CD4-positive, alpha-beta T cell (primary cell): ENCODE measurements at regions not wholly inside any gene's neighbourhood (a gene's known extent, or its start where the extent isn't known, plus 50 kb on each side); places are given as distances from the start of the nearest gene placed in this dataset.

Experiments
- ATAC-seq: fragments of 200-7000 bp; cut with Tn5 transposase; one replicate; pipeline ENCODE4 v1.10.0; 2022; ENCODE audit warnings: mild to moderate bottlenecking; ENCODE audit not compliant: poor library complexity
- CTCF ChIA-PET: fragments of 350-600 bp; sonication (Branson Sonifier 250); formaldehyde crosslinking; loops from one replicate; lab custom pipeline; 2021; ENCODE audit warnings: antibody characterized with exemption, inconsistent platforms; lab: Charles Lee
- POLR2A ChIA-PET: fragments of 350-600 bp; sonication (Branson Sonifier 250); formaldehyde crosslinking; loops from one replicate; lab custom pipeline; 2021; ENCODE audit warnings: antibody characterized with exemption, inconsistent platforms; lab: Charles Lee
- DNase-seq, 14 experiments: peaks; one replicate each; pipeline ENCODE4 v3.0.0-alpha.2; 2013 to 2020; ENCODE audit warnings: mixed read lengths in 2 of 14
- H3K27ac ChIP-seq, 2 donors: one replicate each; pipeline versions ENCODE4 v1.5.1 to v1.7.0; 2013; ENCODE audit warnings: low read length in 2 of 2, low read depth in 1 of 2, mild to moderate bottlenecking in 1 of 2
- H3K27me3 ChIP-seq, 2 experiments: 1 replicate in 1 of 2; 2 replicates in 1 of 2; pipeline versions ENCODE4 v1.6.1 to v1.7.0; 2013; ENCODE audit warnings: low read length in 2 of 2, control low read depth in 1 of 2, mild to moderate bottlenecking in 1 of 2, moderate library complexity in 1 of 2; ENCODE audit not compliant: insufficient read depth in 2 of 2, control insufficient read depth in 1 of 2
- H3K36me3 ChIP-seq: one replicate; pipeline ENCODE4 v1.6.1; 2013; ENCODE audit warnings: low read length, control low read depth; ENCODE audit not compliant: insufficient read depth
- H3K4me1 ChIP-seq: one replicate; pipeline ENCODE4 v1.6.1; 2013; ENCODE audit warnings: low read length, control low read depth; ENCODE audit not compliant: insufficient read depth
- H3K4me3 ChIP-seq: one replicate; pipeline ENCODE4 v1.5.1; 2013; ENCODE audit warnings: mild to moderate bottlenecking, low read length, moderate library complexity
- H3K9me3 ChIP-seq, 2 experiments: 1 replicate in 1 of 2; 2 replicates in 1 of 2; pipeline versions ENCODE4 v1.6.1 to v1.7.0; 2013; ENCODE audit warnings: low read length in 2 of 2, mild to moderate bottlenecking in 2 of 2, control low read depth in 1 of 2, moderate library complexity in 1 of 2; ENCODE audit not compliant: control insufficient read depth in 1 of 2, insufficient read depth in 1 of 2
- H3K27ac Mint-ChIP-seq: one replicate; pipeline ENCODE4 v1.8.0; 2020; ENCODE audit warnings: mixed read lengths
- H3K27me3 Mint-ChIP-seq: one replicate; pipeline ENCODE4 v1.8.0; 2021; ENCODE audit warnings: mixed read lengths
- H3K36me3 Mint-ChIP-seq: one replicate; pipeline ENCODE4 v1.8.0; 2021; ENCODE audit warnings: low read depth, mixed read lengths
- H3K4me1 Mint-ChIP-seq: one replicate; pipeline ENCODE4 v1.8.0; 2021; ENCODE audit warnings: low read depth, mixed read lengths
- H3K4me3 Mint-ChIP-seq: one replicate; pipeline ENCODE4 v1.8.0; 2020; ENCODE audit warnings: mild to moderate bottlenecking, mixed read lengths
- H3K9me3 Mint-ChIP-seq: one replicate; pipeline ENCODE4 v1.8.0; 2020; ENCODE audit warnings: mixed read lengths
- CTCF ChIP-seq: fragments of 200-600 bp; IDR thresholded peaks from one replicate; pipeline ENCODE4 v1.8.0; 2022; ENCODE audit warnings: antibody characterized with exemption, mild to moderate bottlenecking
- intact Hi-C, 2 experiments: fragments of 100-400 bp; cut with DNase I in 1 of 2; cut with micrococcal nuclease in 1 of 2; formaldehyde crosslinking; loops; one replicate each; pipeline versions ENCODE4 v1.15.1 to v1.9.0; 2023 to 2025; cut with DNase I, micrococcal nuclease

- Histone ChIP-seq H3K36me3 (no peaks in the 10 kb centered on the region), H3K27me3 (no peaks in the 10 kb centered on the region), H3K4me1 (no peaks in the 10 kb centered on the region), H3K9me3 (peaks cover 0 to 4% of the 10 kb centered on the region in 2 experiments), H3K4me3 (no peak overlapping the region), H3K27ac (no peak overlapping the region)
- ChIA-PET POLR2A (no interaction called here), CTCF (no interaction called here)
- H3K27me3 Mint-ChIP-seq = no peaks in the 10 kb centered on the region
- intact Hi-C loops = no loop called here
- no peak for DNase-seq
- no peaks in the 10 kb centered on the region for H3K36me3 Mint-ChIP-seq
- TF ChIP-seq CTCF = no peak
- H3K9me3 Mint-ChIP-seq = peaks cover 1% of the 10 kb centered on the region
- H3K27ac Mint-ChIP-seq = no peak overlapping the region
- no peak for ATAC-seq
- H3K4me3 Mint-ChIP-seq = no peak overlapping the region
- H3K4me1 Mint-ChIP-seq = no peaks in the 10 kb centered on the region
These were observed 122.7 kb downstream of the WNT5A start for GRCh38 chr3:55364421-55364820.

GRCh38 chr3:55362210-55362960, 124.7 kb downstream of the WNT5A start:
- Mint-ChIP-seq H3K9me3 (peaks cover 4% of the 10 kb centered on the region), H3K27ac (no peak overlapping the region), H3K27me3 (no peaks in the 10 kb centered on the region), H3K4me3 (no peak overlapping the region), H3K4me1 (no peaks in the 10 kb centered on the region), H3K36me3 (no peaks in the 10 kb centered on the region)
- Histone ChIP-seq H3K27ac (no peak overlapping the region), H3K4me3 (no peak overlapping the region), H3K27me3 (no peaks in the 10 kb centered on the region), H3K4me1 (no peaks in the 10 kb centered on the region), H3K36me3 (no peaks in the 10 kb centered on the region), H3K9me3 (no peaks in the 10 kb centered on the region)
- ChIA-PET CTCF (no interaction called here), POLR2A (no interaction called here)
- no peak for TF ChIP-seq CTCF
- DNase-seq (no peak), ATAC-seq (no peak)
- intact Hi-C loops = no loop called here

GRCh38 chr3:55357796-55358195, 129.3 kb downstream of the WNT5A start:
- Mint-ChIP-seq H3K4me1 (no peaks in the 10 kb centered on the region), H3K4me3 (no peak overlapping the region), H3K27me3 (no peaks in the 10 kb centered on the region), H3K36me3 (no peaks in the 10 kb centered on the region), H3K9me3 (peaks cover 7% of the 10 kb centered on the region), H3K27ac (no peak overlapping the region)
- TF ChIP-seq CTCF = no peak
- Histone ChIP-seq H3K9me3 (peaks cover 0 to 3% of the 10 kb centered on the region in 2 experiments), H3K36me3 (no peaks in the 10 kb centered on the region), H3K27me3 (no peaks in the 10 kb centered on the region), H3K27ac (no peak overlapping the region), H3K4me3 (no peak overlapping the region), H3K4me1 (no peaks in the 10 kb centered on the region)
- ATAC-seq (no peak), DNase-seq (no peak)
- CTCF ChIA-PET = no interaction called here
- POLR2A ChIA-PET = no interaction called here
- intact Hi-C loops = no loop called here
